COLO668 (cell line): ENCODE measurements at regions not wholly inside any gene's neighbourhood (a gene's known extent, or its start where the extent isn't known, plus 50 kb on each side); places are given as distances from the start of the nearest gene placed in this dataset.

Experiments
- DNase-seq: peaks from one replicate; lab custom pipeline; 2025; ENCODE audit not compliant: unreplicated experiment; lab: John Stamatoyannopoulos, UW

DNA sequence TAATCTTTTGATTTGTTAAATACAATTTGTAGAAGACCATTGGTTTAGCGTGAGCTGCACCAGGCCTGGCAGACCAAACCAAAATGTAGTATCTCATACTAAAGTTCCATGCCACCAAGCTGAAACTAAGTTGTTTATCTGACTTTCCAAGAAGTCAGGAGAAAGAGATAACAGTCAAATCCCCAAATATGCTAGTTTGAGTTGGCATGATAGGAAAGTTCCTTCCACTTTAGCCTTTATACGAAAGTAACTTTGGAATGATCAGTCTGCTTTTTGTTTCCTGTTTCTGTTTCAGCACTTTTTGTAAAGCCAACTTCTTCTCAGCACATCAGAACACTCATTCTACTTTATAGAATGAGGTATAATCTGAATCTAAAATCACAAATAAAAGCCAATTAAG lies 449.2 kb downstream of the GRXCR1 start:
- DNase-seq = no peak

DNA sequence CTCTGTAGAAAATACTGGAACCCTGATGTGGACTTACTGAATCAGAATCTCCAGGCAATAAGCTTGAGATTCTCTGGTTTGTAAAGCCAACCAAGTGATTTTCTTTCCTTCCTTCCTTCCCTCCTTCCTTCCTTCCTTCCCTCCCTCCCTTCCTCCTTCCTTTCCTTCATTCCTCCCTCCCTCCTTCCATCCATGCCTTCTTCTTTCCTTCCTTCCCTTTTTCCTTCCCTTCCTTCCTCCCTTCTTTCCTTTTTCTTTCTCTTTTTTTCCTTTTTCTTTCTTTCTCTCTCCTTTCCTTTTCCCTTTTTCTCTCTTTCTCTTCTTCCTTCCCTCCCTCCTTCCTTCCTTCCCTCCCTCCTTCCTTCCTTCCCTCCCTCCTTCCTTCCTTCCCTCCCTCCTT lies 450.8 kb downstream of the GRXCR1 start:
- DNase-seq = no peak

DNA sequence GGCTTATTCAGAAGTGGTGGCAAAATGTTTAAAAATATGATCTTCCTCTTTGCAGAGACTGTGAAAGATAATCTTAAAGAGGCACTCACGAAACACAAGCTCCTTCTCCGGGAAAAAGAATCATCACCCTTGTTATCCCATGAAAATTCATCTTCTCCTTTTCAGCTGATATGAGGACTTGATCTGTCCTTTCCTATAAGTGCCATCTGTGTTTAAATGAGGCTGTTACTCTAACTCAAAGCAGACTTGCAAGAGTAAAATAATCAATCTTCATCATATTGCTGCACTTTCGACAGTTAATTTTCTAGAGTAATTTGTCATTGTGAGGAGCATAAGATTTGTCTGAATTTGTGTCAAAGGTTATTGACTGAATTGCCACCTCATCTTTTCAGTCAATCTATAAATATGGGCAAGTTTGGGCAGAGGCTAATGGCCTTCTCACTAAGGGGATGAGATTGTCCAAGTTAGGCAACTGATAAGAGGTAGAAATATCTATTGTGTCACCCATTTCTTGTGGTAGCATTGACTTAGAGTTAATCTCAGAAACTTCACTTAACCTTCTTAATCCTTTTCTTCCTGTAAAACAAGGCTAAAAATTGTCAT lies 452.9 kb downstream of the GRXCR1 start:
- DNase-seq = no peak

DNA sequence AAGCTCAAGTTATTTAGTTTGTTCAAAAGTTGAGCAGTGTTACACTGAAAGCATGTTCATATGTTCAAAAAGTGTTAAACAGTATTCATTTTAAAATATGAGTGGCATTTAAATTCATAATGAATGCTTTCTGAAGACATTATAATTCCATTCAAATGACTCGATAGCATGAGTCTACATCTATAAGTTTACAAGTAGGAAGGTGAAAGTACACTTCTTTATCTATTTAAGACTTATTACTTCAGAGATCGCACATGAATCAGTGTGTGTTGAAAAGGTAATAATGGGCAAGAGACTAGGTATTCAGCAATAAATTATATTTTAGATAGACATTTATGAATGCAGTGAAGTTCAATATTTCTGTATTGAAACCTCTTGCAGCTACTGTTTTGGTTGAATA lies 456.1 kb downstream of the GRXCR1 start:
- DNase-seq = no peak

DNA sequence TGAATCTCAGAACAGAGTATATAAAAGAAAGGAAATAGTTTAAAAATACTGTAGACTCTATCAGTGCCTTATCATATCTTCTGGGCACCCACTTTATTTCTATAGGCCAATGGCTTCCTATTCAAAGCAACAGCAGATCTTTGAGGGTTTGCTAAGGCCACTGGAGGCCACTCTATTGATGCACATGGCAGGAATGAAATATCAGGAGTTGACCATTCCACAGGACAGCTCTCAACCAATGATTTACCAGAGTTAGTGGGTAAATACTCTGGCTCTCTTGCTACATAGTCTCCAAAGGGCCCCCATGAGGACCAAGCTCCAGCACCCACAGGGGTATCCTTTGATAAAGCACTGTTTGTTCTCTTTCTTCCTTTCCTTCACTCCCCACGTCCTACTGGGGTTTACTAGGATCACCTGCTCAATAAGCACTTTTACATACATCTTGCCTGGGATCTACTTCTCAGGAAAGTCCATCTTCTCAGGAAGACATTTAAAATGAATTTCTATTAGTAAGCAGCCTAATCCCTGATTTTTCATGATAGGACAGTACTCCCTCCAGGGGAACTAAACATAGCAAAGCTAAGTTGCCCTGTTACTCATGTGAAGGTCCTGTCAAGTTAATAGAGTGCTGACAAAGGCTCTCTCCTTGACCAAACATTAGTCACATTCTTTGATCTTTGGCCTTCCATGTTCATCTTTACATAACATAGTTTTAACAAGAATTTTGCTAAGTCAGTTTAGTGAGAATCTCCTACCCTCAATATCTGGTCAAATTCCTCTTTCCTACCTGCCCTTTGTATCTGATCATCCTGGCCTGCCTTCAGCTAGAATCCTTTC lies 459.7 kb downstream of the GRXCR1 start:
- no peak for DNase-seq

DNA sequence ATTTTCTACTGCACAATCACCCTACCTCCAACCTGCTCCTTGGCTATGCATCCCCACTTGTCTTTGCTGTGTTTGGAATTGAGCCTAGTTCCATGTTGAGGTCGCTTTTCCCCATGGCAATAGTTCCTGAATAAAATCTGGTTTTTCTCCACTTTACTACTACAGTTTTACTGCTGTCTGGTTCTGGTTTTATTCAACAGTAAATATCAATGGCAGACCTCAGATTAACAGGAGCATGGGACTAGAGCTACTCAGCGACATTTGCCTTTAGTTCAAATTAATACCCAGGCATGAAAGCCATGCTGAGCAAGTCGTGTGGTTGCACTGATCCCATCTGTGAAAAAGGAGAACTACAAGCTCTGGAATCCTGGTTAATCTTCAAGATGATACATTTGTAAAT lies 460.3 kb downstream of the GRXCR1 start:
- no peak for DNase-seq

DNA sequence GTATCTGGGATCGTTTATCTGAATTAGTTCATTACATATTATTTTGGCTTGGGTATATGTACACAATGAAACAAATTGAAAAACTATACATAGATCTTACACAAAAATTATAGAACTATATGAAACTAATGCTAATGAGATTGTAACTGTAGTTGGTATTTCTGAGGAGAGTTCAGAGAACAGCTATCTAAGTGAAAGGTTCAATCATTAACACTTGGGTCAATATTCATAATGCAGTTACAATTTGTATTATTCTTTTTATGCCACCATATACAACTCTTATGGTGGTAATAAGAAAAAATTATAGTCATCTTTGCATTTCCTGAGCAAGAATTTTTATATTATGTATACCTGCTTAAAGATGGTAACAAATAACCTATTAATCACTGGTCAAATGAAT lies 461.0 kb downstream of the GRXCR1 start:
- DNase-seq = no peak

DNA sequence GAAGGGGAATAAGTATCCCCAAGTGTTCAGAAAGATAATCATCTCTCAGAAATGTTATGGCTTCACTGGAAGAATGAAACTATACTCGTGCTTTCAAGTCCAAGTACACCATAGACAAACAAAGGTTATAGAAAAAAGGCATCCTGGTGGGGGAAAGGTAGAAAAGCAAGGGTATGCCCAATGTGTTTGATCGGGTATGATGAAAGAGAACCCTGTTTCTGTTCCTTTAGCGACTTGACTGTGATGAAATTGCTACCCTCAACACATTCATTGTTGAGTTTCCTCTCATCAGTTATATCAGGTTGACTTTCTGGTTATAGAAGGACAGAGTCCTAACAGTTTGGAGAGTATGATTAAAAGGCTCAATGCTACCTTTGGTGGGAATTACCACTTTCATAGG lies 464.3 kb downstream of the GRXCR1 start:
- DNase-seq = no peak

DNA sequence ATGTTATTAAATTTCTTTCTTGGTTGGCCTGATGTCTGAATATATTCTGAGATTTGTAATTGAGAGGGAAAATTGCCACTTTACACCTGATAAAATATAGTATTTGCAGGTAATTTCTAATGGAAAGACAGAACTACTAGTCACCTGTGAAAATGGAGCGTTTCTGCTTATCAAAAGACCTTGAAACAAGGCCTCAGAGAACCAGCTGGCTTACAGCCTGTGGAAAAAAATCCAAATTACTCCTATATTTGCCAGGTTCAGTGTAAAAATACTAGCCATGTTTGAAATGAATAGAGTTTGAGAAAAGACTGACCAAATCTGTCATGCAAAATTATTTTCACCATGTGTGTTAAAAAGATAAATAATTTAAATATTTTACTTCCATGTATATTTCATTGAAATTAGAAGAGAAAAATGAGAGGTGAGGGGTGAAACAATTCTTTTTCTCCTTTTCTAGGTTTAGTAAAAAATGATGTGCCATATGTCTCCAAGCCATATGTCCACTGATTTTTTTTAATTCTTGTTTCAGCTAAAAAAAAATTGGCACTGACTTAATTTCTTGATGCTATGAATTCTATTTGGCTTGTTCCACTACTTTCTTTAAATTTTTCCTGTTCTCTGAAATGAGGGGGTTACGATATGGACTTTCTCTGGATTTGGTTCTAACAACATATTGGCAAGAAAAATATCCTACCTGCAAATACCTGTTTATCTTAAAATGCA lies 464.9 kb downstream of the GRXCR1 start:
- DNase-seq = no peak

DNA sequence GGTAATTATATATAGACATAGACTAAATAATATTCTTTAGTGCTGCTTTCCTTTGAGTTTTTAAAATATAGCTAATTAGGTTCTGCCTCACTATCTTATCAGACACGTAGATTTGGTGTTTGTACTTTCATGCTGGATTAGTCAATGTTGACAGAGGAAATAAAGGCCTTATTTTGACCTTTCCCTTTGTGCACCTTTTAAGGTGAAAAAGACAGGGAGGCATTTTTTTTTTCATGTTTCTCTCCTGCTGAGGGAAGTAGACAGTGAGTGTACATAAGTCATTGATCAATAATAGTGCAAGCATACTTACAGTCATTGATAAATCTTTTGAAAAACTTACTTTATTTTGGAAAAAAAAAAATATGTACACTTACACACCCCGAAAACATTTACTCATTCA lies 467.8 kb downstream of the GRXCR1 start:
- no peak for DNase-seq

DNA sequence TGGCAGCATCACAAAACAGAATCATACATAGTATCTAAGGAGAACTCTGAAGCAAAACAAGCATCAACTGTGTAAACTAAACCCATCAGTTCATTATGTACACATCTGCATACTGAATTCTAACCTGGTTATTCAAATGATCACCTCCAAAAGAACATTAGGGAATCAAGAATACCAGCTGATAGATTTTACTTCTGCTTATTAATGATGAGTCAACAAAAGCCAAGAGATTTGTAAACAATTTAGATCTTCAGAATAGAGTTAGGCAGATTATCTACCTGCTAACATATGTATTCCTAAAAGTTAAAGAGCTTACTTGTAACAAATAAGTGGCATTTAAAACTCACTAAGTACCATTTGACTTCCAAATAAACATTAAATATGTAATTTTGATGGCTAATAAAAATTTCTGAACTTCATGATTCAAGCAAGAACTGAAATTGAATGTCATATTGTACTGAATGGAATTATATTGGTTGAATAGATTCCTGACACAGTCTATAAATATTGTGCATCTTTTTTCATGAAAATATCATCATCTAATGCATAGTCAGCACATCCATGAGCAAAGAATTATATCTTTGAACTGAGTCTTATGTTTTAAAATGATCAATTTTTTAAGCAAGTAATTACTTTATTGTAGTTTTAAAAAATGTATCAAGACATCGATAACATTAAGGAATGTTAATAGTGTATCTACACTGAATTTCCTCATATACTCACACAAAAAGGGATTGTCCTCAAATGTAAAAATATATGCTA lies 470.5 kb downstream of the GRXCR1 start:
- DNase-seq = no peak

DNA sequence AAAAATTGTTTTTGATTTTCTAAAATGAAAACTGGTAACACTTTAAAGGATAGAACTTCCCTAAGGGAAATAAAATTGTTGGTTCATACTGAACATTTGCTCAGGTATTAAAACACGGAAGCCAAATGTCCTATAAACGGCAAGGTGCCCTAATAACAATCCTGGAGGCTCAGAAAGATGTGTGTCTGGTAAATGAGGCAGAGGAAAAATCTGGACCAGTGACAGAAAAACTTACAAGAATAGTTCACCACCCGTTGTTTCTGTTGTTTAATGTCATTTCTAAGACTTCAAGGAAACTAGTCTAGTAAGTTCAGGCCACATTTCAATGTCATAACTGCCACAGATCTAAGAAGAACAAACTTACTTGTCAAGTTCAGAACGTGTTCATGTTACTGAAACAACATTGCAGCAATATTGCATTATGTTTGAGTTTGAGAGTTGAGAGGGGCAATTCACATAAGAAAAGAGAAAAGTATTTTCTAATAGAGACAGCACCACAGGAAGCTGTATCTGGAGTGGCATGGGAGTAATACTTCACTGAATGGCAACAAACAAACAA lies 476.6 kb downstream of the GRXCR1 start:
- no peak for DNase-seq

DNA sequence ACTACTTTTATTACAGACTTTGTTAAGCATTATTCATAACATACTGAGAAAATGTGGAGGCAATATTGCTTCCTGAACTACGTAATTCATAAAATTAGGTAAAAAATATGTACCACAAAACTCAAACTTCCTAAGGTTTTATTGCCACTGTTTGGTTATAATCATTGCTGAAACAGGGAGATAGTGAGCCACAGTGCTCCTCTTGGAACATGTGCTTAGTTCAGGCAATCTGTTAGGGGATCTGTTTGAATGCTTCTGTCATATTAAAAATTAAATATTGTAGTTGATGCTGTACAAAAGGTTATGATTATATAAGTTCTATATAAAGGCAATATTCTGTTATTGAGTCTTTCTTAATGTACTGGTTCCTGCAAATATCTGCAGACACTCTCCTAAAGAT lies 480.7 kb downstream of the GRXCR1 start:
- no peak for DNase-seq

DNA sequence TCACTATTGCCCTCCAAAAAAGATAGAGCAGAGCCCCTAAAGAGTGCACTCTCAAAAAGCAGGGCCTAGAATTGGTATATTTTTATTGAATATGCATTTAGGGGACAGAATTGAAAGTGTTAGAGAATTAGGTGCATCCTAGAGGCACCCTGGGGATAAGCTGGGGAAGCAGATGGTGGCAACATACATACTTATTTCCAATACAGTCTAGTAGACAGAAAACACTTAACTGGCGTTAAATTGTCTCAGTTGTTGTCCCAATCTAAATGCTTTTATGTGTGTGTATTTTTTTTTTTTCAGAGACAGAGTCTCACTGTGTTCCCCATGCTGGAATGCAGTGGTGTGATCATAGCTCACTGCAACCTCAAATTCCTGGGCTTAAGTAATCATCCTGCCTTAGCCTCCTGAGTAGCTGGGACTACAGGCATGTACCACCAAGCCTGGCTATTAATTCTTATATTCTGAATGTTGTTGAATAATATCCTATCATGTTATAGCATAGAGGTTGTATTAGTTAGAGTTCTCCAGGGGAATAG lies 481.8 kb downstream of the GRXCR1 start:
- DNase-seq = no peak

DNA sequence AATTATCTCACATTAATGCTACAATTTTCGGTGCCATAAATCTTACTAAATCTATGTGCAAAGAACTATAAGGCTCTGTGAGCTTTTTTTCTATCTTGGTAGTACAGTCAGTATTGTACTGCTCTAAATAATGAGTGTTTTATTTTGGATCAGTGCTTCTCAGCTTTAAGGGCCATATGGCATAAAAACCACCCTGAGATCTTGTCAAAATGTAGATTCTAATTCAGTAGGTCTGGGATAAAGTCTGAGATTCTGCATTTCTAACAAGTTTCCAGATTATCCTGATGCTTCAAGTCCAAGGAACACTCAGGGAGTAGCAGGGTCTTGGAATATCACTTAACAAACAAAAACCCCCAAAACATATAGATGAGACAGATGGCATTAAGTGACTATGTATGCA lies 486.5 kb downstream of the GRXCR1 start:
- DNase-seq = no peak

DNA sequence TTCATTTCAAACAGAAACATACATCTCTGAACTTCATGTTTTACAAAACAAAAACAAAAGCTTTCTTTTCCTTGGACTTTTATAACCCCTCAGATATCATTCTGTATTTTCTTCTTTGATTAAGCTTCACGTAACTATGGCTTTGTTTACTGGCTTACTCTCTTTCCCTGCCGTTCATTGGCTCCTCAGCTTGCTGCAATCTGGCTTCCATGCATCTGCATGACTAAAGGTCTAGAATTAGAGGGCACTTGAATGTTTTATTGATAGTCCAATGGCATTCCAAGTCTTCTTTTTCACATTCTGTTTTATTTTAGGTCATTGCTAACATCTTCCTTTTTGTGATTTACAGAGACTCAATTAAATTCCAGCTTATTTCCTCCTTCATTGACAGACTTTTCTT lies 487.6 kb downstream of the GRXCR1 start:
- no peak for DNase-seq

DNA sequence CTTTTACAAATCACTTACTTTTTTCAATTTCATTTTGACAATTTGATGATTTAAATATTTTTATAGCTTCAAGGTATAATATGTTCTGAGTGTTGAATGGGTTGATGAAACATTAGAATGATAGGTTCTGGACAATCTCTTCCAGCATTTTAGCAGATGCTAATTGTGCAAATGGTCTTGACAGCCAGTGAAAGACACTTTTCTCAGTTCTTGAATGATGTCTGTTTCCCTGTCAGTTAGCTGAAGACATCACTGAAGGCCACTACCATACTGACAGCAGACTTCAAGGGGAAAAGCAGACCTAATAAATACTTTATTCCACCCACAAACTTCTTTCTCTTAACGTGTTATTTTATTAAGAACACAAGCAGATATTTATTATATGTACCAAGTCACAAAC lies 498.6 kb downstream of the GRXCR1 start:
- no peak for DNase-seq

DNA sequence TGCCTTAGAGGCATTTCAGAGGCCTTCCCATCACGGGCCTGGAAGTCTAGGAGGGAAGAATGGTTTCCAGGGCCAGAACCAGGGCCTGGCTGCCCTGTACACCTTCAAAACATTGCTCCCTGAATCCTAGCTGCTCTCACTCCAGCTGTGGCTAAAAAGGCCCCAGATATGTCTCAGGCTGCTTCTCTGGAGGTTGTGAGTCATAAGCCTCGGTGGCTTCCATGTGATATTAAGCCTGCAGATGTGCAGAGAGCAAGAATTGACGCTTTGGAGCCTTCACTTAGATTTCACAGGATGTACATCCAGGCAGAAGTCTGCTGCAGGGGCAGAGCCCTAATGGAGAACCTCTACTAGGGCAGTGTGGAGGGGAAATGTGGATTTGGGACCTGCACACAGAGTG lies 502.5 kb downstream of the GRXCR1 start:
- no peak for DNase-seq

DNA sequence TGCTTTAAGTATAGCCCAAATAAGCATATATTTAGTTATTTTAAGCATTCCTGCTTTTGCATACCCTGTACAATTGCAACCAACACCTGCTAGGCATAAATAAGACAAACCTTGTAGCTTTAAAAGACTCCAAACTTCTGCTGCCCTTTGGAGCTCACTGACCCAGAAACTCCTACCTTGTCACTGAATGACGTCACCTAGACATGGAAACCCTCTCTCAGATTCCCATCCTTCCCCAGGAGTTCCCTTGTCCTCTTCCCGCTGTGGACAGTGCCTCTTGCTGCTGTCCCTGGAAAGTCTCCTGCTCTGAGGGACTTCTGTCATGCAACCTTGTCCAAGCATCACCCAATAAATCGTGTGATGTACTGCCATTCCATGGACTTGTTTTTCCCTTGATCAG lies 507.2 kb downstream of the GRXCR1 start:
- no peak for DNase-seq

DNA sequence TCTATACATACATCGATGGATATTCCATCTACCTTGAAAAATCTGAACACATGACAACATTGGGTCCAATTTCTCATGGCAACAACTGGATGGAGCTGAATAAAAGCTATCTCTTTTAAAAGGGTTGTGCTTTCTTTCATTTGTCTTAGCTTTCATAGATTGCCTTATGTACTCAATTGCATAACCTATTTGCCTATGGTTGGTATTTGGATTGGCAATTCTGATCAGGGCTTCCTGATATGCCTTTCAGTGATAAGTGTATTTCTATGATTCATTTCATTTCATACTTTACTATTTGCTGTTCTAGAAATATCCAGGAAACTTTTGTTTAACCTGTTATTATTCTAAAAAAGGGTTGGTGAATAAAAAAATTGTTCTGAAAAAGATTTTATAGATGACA lies 509.9 kb downstream of the GRXCR1 start:
- DNase-seq = no peak

DNA sequence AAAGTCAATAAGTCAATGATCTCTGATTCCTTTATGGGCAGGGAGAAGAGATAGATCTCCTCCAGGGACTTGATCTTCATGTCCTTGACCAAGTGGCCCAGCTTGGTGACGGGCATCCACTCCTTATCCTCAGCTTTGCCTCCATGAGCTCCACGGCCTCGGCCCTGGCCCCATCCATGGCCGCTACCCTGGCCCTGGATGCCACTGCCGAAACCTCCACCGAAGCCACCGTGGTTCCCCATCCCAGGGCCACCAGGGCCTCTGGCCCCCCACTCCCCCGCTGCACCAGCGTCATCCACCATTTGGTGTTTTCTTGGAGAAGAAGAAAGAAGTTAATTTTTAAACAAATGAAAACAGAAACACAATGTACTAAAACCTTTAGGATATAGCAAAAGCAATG lies 518.1 kb downstream of the GRXCR1 start:
- DNase-seq = no peak
